GM23338 (cell line): ENCODE measurements at regions not wholly inside any gene's neighbourhood (a gene's known extent, or its start where the extent isn't known, plus 50 kb on each side); places are given as distances from the start of the nearest gene placed in this dataset.

Experiments
- ETS1 ChIP-seq: IDR thresholded peaks from 2 replicates; pipeline ENCODE4 v1.6.1; 2016; ENCODE audit warnings: antibody characterized with exemption
- JUNB ChIP-seq: IDR thresholded peaks from one replicate; pipeline ENCODE4 v1.6.1; 2016; ENCODE audit warnings: antibody characterized with exemption; ENCODE audit not compliant: unreplicated experiment
- REST ChIP-seq: IDR thresholded peaks from one replicate; pipeline ENCODE4 v1.6.1; 2018; ENCODE audit warnings: antibody characterized with exemption; ENCODE audit not compliant: unreplicated experiment
- STAT1 ChIP-seq: IDR thresholded peaks from one replicate; pipeline ENCODE4 v1.6.1; 2016; ENCODE audit warnings: antibody characterized with exemption; ENCODE audit not compliant: unreplicated experiment
- ZNF462 ChIP-seq: fragments of 250-450 bp; sonication (Bioruptor Pico); IDR thresholded peaks from 2 replicates; pipeline ENCODE4 v1.5.0; 2020; ENCODE audit warnings: mild to moderate bottlenecking, moderate library complexity

- no peak for TF ChIP-seq ZNF462 (CRISPR knock-in tag)
- TF ChIP-seq REST = no peak
- no peak for TF ChIP-seq ETS1
- no peak for TF ChIP-seq JUNB
- no peak for TF ChIP-seq STAT1
Measured at GRCh38 chr21:41681348-41681801, 85.5 kb downstream of the RIPK4 start (continued).
